ENCODE measurements at regions not wholly inside any gene's neighbourhood (a gene's known extent, or its start where the extent isn't known, plus 50 kb on each side); places are given as distances from the start of the nearest gene placed in this dataset.

- DNase-seq (ENCODE audit: insufficient read length, low spot score) (no peak), FAIRE-seq (no peak)
- no peak for TF ChIP-seq CTCF (IDR thresholded peaks at IDR 0.05; ENCODE audit: insufficient read depth, missing control alignments)
Observed at GRCh38 chr3:992871-993270, 100.0 kb upstream of the CNTN6 start.

DNA sequence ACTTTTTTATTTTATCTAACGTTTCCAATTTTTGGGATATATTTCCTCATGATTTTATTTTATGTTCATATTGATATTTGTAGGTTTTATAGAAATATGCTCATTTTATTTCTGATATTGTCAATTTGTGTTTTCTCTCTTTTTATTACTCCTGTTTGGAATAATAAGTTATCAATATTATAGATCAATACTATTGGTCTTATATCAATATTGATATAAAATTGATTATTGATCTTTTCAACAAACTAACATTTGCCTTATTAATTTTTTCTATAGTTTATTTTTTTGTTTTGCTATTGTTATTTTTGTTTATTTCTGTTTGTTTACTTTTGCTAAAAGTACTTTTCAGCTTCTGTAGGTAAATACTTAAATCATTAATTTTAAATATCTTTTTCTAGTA, 90.8 kb upstream of the CNTN6 start:
- FAIRE-seq = no peak
- no peak for DNase-seq (ENCODE audit: insufficient read length, low spot score)
- TF ChIP-seq CTCF (IDR thresholded peaks at IDR 0.05; ENCODE audit: insufficient read depth, missing control alignments) = no peak

GRCh38 chr3:1007866-1008265, 85.0 kb upstream of the CNTN6 start:
- TF ChIP-seq CTCF (IDR thresholded peaks at IDR 0.05; ENCODE audit: insufficient read depth, missing control alignments) = no peak
- FAIRE-seq = no peak
- no peak for DNase-seq (ENCODE audit: insufficient read length, low spot score)

DNA sequence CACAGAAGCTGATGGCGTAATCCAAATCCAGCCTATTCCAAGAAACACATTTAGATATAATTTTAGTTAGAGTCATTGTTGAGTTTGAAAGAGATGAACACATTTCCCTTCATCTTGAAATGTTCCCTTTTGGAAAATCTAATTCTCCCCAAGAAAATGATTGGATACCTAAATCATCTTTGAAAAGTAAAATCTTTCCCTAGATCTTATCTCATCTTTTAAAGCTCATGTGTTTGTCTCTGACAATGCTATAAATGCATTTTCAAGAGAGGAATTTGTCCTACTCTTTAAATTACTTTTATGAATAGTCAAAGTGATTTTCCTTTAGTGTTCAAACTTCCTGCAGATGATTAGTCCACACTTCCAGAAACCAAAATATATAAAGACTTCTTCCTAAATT, 82.6 kb upstream of the CNTN6 start:
- TF ChIP-seq CTCF (IDR thresholded peaks at IDR 0.05; ENCODE audit: insufficient read depth, missing control alignments) = no peak
- DNase-seq (ENCODE audit: insufficient read length, low spot score) (no peak), FAIRE-seq (no peak)

DNA sequence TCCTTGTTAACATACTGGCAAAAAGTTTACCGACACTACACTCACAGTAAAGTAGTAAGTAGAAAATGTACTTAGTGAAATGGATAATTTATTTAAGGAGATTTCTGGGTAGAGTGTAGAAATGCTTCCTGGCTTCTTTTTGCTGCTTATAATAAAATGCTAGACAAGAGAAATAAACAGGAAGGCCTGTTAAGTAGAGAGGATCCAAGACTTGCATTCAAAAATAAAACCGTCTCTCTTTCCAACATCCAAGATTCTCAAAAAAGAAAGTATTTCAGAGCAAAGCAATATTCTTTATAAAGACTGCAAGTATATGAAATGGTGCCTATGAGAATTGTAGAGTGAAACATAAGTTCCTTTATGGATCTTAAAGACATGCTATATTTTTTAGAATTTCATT, 77.0 kb upstream of the CNTN6 start:
- FAIRE-seq (no peak), DNase-seq (ENCODE audit: insufficient read length, low spot score) (no peak)
- TF ChIP-seq CTCF (IDR thresholded peaks at IDR 0.05; ENCODE audit: insufficient read depth, missing control alignments) = no peak

- no peak for TF ChIP-seq CTCF (IDR thresholded peaks at IDR 0.05; ENCODE audit: insufficient read depth, missing control alignments)
- no peak for DNase-seq (ENCODE audit: insufficient read length, low spot score)
- FAIRE-seq = no peak
Observed at GRCh38 chr3:1017870-1018269, 75.0 kb upstream of the CNTN6 start.

- FAIRE-seq (no peak), DNase-seq (ENCODE audit: insufficient read length, low spot score) (no peak)
- TF ChIP-seq CTCF (IDR thresholded peaks at IDR 0.05; ENCODE audit: insufficient read depth, missing control alignments) = no peak
Observed at GRCh38 chr3:1019157-1019556, 73.7 kb upstream of the CNTN6 start.

All from D721Med (cell line).